ENCODE measurements at regions not wholly inside any gene's neighbourhood (a gene's known extent, or its start where the extent isn't known, plus 50 kb on each side); places are given as distances from the start of the nearest gene placed in this dataset.

DNA sequence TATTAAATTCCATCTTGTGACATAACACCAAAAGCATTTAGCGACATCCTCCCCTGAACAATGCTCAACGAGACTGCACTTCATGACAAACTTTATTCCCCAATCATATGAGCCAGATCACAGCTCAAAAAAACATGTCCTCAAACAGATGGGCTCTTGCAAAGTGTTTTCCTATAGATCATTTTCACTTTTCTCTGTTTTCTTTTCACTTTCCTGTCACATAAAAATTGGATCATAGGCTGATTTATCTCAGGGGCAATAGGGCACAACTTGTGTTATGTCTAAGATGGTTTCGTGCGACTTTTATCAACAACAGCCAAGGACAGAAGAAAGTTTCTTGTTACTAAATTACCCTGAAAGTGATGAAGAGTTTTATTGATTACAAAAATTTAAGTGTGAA, 206.1 kb downstream of the WDR11 start:
- no peak overlapping the region for H3K27ac ChIP-seq (ENCODE audit: low read depth)
- H3K4me3 ChIP-seq: no peak overlapping the region
- H3F3A ChIP-seq (replicated peaks; ENCODE audit: low read depth): no peaks in the 10 kb centered on the region
- H4K20me1 ChIP-seq (replicated peaks; ENCODE audit: insufficient read depth): no peaks in the 10 kb centered on the region
- H3K4me1 ChIP-seq (ENCODE audit: insufficient read depth): no peaks in the 10 kb centered on the region
- H3K79me2 ChIP-seq (replicated peaks; ENCODE audit: insufficient read depth): no peaks in the 10 kb centered on the region
- Mint-ChIP-seq H3K4me3 (no peak overlapping the region), H3K9me3 (no peaks in the 10 kb centered on the region; the same call in 2 of the 3 replicates), H3K27ac (no peak overlapping the region), H3K36me3 (ENCODE audit: low read depth) (no peaks in the 10 kb centered on the region), H3K27me3 (ENCODE audit: insufficient read depth, low read depth, poor library complexity) (peaks cover 3% of the 10 kb centered on the region), H3K4me1 (no peaks in the 10 kb centered on the region)
- DNase-seq (ENCODE audit: low spot score) (no peak), ATAC-seq (no peak)
- H3K36me3 ChIP-seq (ENCODE audit: insufficient read depth): no peaks in the 10 kb centered on the region
- H2AFZ ChIP-seq: no peak overlapping the region
- no peak overlapping the region for H3K4me2 ChIP-seq
- TF ChIP-seq, protein P1, sequence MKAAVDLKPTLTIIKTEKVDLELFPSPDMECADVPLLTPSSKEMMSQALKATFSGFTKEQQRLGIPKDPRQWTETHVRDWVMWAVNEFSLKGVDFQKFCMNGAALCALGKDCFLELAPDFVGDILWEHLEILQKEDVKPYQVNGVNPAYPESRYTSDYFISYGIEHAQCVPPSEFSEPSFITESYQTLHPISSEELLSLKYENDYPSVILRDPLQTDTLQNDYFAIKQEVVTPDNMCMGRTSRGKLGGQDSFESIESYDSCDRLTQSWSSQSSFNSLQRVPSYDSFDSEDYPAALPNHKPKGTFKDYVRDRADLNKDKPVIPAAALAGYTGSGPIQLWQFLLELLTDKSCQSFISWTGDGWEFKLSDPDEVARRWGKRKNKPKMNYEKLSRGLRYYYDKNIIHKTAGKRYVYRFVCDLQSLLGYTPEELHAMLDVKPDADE (IDR thresholded peaks at IDR 0.05): no peak
- TF ChIP-seq, protein P2, sequence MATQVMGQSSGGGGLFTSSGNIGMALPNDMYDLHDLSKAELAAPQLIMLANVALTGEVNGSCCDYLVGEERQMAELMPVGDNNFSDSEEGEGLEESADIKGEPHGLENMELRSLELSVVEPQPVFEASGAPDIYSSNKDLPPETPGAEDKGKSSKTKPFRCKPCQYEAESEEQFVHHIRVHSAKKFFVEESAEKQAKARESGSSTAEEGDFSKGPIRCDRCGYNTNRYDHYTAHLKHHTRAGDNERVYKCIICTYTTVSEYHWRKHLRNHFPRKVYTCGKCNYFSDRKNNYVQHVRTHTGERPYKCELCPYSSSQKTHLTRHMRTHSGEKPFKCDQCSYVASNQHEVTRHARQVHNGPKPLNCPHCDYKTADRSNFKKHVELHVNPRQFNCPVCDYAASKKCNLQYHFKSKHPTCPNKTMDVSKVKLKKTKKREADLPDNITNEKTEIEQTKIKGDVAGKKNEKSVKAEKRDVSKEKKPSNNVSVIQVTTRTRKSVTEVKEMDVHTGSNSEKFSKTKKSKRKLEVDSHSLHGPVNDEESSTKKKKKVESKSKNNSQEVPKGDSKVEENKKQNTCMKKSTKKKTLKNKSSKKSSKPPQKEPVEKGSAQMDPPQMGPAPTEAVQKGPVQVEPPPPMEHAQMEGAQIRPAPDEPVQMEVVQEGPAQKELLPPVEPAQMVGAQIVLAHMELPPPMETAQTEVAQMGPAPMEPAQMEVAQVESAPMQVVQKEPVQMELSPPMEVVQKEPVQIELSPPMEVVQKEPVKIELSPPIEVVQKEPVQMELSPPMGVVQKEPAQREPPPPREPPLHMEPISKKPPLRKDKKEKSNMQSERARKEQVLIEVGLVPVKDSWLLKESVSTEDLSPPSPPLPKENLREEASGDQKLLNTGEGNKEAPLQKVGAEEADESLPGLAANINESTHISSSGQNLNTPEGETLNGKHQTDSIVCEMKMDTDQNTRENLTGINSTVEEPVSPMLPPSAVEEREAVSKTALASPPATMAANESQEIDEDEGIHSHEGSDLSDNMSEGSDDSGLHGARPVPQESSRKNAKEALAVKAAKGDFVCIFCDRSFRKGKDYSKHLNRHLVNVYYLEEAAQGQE (IDR thresholded peaks at IDR 0.05; ENCODE audit: unreplicated experiment): no peak
- TF ChIP-seq ZNF114 (CRISPR knock-in tag; IDR thresholded peaks at IDR 0.05): no peak
- TF ChIP-seq, protein P3, sequence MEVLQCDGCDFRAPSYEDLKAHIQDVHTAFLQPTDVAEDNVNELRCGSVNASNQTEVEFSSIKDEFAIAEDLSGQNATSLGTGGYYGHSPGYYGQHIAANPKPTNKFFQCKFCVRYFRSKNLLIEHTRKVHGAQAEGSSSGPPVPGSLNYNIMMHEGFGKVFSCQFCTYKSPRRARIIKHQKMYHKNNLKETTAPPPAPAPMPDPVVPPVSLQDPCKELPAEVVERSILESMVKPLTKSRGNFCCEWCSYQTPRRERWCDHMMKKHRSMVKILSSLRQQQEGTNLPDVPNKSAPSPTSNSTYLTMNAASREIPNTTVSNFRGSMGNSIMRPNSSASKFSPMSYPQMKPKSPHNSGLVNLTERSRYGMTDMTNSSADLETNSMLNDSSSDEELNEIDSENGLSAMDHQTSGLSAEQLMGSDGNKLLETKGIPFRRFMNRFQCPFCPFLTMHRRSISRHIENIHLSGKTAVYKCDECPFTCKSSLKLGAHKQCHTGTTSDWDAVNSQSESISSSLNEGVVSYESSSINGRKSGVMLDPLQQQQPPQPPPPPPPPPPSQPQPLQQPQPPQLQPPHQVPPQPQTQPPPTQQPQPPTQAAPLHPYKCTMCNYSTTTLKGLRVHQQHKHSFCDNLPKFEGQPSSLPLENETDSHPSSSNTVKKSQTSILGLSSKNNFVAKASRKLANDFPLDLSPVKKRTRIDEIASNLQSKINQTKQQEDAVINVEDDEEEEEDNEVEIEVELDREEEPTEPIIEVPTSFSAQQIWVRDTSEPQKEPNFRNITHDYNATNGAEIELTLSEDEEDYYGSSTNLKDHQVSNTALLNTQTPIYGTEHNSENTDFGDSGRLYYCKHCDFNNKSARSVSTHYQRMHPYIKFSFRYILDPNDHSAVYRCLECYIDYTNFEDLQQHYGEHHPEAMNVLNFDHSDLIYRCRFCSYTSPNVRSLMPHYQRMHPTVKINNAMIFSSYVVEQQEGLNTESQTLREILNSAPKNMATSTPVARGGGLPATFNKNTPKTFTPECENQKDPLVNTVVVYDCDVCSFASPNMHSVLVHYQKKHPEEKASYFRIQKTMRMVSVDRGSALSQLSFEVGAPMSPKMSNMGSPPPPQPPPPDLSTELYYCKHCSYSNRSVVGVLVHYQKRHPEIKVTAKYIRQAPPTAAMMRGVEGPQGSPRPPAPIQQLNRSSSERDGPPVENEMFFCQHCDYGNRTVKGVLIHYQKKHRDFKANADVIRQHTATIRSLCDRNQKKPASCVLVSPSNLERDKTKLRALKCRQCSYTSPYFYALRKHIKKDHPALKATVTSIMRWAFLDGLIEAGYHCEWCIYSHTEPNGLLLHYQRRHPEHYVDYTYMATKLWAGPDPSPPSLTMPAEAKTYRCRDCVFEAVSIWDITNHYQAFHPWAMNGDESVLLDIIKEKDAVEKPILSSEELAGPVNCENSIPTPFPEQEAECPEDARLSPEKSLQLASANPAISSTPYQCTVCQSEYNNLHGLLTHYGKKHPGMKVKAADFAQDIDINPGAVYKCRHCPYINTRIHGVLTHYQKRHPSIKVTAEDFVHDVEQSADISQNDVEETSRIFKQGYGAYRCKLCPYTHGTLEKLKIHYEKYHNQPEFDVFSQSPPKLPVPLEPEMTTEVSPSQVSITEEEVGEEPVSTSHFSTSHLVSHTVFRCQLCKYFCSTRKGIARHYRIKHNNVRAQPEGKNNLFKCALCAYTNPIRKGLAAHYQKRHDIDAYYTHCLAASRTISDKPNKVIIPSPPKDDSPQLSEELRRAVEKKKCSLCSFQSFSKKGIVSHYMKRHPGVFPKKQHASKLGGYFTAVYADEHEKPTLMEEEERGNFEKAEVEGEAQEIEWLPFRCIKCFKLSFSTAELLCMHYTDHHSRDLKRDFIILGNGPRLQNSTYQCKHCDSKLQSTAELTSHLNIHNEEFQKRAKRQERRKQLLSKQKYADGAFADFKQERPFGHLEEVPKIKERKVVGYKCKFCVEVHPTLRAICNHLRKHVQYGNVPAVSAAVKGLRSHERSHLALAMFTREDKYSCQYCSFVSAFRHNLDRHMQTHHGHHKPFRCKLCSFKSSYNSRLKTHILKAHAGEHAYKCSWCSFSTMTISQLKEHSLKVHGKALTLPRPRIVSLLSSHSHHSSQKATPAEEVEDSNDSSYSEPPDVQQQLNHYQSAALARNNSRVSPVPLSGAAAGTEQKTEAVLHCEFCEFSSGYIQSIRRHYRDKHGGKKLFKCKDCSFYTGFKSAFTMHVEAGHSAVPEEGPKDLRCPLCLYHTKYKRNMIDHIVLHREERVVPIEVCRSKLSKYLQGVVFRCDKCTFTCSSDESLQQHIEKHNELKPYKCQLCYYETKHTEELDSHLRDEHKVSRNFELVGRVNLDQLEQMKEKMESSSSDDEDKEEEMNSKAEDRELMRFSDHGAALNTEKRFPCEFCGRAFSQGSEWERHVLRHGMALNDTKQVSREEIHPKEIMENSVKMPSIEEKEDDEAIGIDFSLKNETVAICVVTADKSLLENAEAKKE (CRISPR knock-in tag; IDR thresholded peaks at IDR 0.05): no peak
- TF ChIP-seq JUNB (IDR thresholded peaks at IDR 0.05; ENCODE audit: unreplicated experiment): no peak
- TF ChIP-seq, protein P4, sequence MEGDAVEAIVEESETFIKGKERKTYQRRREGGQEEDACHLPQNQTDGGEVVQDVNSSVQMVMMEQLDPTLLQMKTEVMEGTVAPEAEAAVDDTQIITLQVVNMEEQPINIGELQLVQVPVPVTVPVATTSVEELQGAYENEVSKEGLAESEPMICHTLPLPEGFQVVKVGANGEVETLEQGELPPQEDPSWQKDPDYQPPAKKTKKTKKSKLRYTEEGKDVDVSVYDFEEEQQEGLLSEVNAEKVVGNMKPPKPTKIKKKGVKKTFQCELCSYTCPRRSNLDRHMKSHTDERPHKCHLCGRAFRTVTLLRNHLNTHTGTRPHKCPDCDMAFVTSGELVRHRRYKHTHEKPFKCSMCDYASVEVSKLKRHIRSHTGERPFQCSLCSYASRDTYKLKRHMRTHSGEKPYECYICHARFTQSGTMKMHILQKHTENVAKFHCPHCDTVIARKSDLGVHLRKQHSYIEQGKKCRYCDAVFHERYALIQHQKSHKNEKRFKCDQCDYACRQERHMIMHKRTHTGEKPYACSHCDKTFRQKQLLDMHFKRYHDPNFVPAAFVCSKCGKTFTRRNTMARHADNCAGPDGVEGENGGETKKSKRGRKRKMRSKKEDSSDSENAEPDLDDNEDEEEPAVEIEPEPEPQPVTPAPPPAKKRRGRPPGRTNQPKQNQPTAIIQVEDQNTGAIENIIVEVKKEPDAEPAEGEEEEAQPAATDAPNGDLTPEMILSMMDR (conservative IDR thresholded peaks at IDR 0.05; ENCODE audit: low read depth in 2 of 2): no peak
- no peak for TF ChIP-seq STAT1 (IDR thresholded peaks at IDR 0.05; ENCODE audit: unreplicated experiment)
- TF ChIP-seq CREB1 (CRISPR knock-in tag; IDR thresholded peaks at IDR 0.05; ENCODE audit: low read depth): no peak
- TF ChIP-seq NANOG (IDR thresholded peaks at IDR 0.05; ENCODE audit: borderline replicate concordance): no peak
- TF ChIP-seq EZH2 (IDR thresholded peaks at IDR 0.05; ENCODE audit: low read depth, unreplicated experiment): no peak
- no peaks in the 10 kb centered on the region; the same call in none of the 2 replicates for H3K9me2 ChIP-seq (ENCODE audit: insufficient read depth)
- H3K27me3 ChIP-seq (ENCODE audit: insufficient read depth): no peaks in the 10 kb centered on the region

All from GM23338 (cell line).